Glutamatergic neuron (in vitro differentiated cells): ENCODE measurements at regions not wholly inside any gene's neighbourhood (a gene's known extent, or its start where the extent isn't known, plus 50 kb on each side); places are given as distances from the start of the nearest gene placed in this dataset.

Experiments
- DNase-seq: peaks from one replicate; pipeline ENCODE4 v3.0.0; 2022
- H3K27ac Mint-ChIP-seq: one replicate; pipeline ENCODE4 v1.8.0; 2020; ENCODE audit warnings: mild to moderate bottlenecking, mixed read lengths, inconsistent platforms; ENCODE audit not compliant: unreplicated experiment
- H3K27me3 Mint-ChIP-seq: one replicate; pipeline ENCODE4 v1.8.0; 2020; ENCODE audit warnings: mild to moderate bottlenecking, moderate library complexity, mixed read lengths, inconsistent platforms; ENCODE audit not compliant: unreplicated experiment
- H3K36me3 Mint-ChIP-seq: one replicate; pipeline ENCODE4 v1.8.0; 2020; ENCODE audit warnings: mild to moderate bottlenecking, mixed read lengths, inconsistent platforms; ENCODE audit not compliant: unreplicated experiment
- H3K4me1 Mint-ChIP-seq: one replicate; pipeline ENCODE4 v1.8.0; 2020; ENCODE audit warnings: mild to moderate bottlenecking, low read depth, mixed read lengths, inconsistent platforms; ENCODE audit not compliant: unreplicated experiment
- H3K4me3 Mint-ChIP-seq: one replicate; pipeline ENCODE4 v1.8.0; 2020; ENCODE audit warnings: mild to moderate bottlenecking, mixed read lengths, inconsistent platforms; ENCODE audit not compliant: unreplicated experiment
- H3K9me3 Mint-ChIP-seq: one replicate; pipeline ENCODE4 v1.8.0; 2020; ENCODE audit warnings: mild to moderate bottlenecking, moderate library complexity, mixed read lengths, inconsistent platforms; ENCODE audit not compliant: unreplicated experiment
- CTCF ChIP-seq: fragments of 200-600 bp; sonication (generic); IDR thresholded peaks from one replicate; pipeline ENCODE4 v1.5.0; 2021; ENCODE audit not compliant: partially characterized antibody, unreplicated experiment

- Mint-ChIP-seq H3K4me3 (no peak overlapping the region), H3K9me3 (peaks cover 8% of the 10 kb centered on the region), H3K36me3 (no peaks in the 10 kb centered on the region), H3K4me1 (no peaks in the 10 kb centered on the region), H3K27me3 (no peaks in the 10 kb centered on the region), H3K27ac (no peak overlapping the region)
- no peak for DNase-seq
- TF ChIP-seq CTCF = no peak
Observed at GRCh38 chr21:38691631-38692030, 114.1 kb upstream of the ETS2 start.

GRCh38 chr21:38696579-38696978 is 109.2 kb upstream of the ETS2 start:
- H3K36me3 Mint-ChIP-seq = no peaks in the 10 kb centered on the region
- DNase-seq = no peak
- no peak for TF ChIP-seq CTCF
- no peak overlapping the region for H3K4me3 Mint-ChIP-seq
- H3K27ac Mint-ChIP-seq = no peak overlapping the region
- H3K4me1 Mint-ChIP-seq = no peaks in the 10 kb centered on the region
- peaks cover 2% of the 10 kb centered on the region for H3K9me3 Mint-ChIP-seq
- peaks cover 2% of the 10 kb centered on the region for H3K27me3 Mint-ChIP-seq

- peak; percentile 22 for DNase-seq
- Mint-ChIP-seq H3K4me3 (no peak overlapping the region), H3K36me3 (no peaks in the 10 kb centered on the region), H3K27me3 (peaks cover 2% of the 10 kb centered on the region), H3K4me1 (no peaks in the 10 kb centered on the region), H3K9me3 (no peaks in the 10 kb centered on the region), H3K27ac (no peak overlapping the region)
- TF ChIP-seq CTCF = peak; percentile 27
Observed at GRCh38 chr21:38699048-38699447, 106.7 kb upstream of the ETS2 start.

- Mint-ChIP-seq H3K9me3 (no peaks in the 10 kb centered on the region), H3K4me3 (no peak overlapping the region), H3K36me3 (no peaks in the 10 kb centered on the region), H3K27ac (no peak overlapping the region), H3K27me3 (peaks cover 2% of the 10 kb centered on the region), H3K4me1 (no peaks in the 10 kb centered on the region)
- TF ChIP-seq CTCF = no peak
- DNase-seq = no peak
Observed at GRCh38 chr21:38702196-38702595, 103.5 kb upstream of the ETS2 start.

GRCh38 chr21:38709876-38710275 is 95.9 kb upstream of the ETS2 start:
- Mint-ChIP-seq H3K9me3 (no peaks in the 10 kb centered on the region), H3K27ac (no peak overlapping the region), H3K36me3 (no peaks in the 10 kb centered on the region), H3K4me1 (no peaks in the 10 kb centered on the region), H3K4me3 (no peak overlapping the region), H3K27me3 (peaks cover 2% of the 10 kb centered on the region)
- DNase-seq = no peak
- TF ChIP-seq CTCF = no peak
